H9 (cell line): ENCODE measurements at regions not wholly inside any gene's neighbourhood (a gene's known extent, or its start where the extent isn't known, plus 50 kb on each side); places are given as distances from the start of the nearest gene placed in this dataset.

ENCODE experiments used
- DNase-seq: peaks from one replicate; pipeline ENCODE4 v3.0.0-alpha.2; 2017
- H2AFZ ChIP-seq: one replicate; pipeline ENCODE4 v1.6.1; 2013; ENCODE audit warnings: mild to moderate bottlenecking, low read length, control low read depth, moderate library complexity
- H2AK5ac ChIP-seq: 2 replicates; pipeline ENCODE4 v1.6.1; 2013; ENCODE audit warnings: low read length, control low read depth, mixed read lengths; ENCODE audit not compliant: insufficient read length
- H2BK120ac ChIP-seq: one replicate; pipeline ENCODE4 v1.6.1; 2013; ENCODE audit warnings: low read depth, mild to moderate bottlenecking, low read length, control low read depth, inconsistent platforms; ENCODE audit not compliant: poor library complexity, severe bottlenecking
- H2BK12ac ChIP-seq: 2 replicates; pipeline ENCODE4 v1.6.1; 2013; ENCODE audit warnings: low read length, control low read depth, mixed read lengths, low read depth; ENCODE audit not compliant: insufficient read length
- H2BK15ac ChIP-seq: 2 replicates; pipeline ENCODE4 v1.6.1; 2013; ENCODE audit warnings: low read depth, low read length, control low read depth
- H2BK20ac ChIP-seq: one replicate; pipeline ENCODE4 v1.6.1; 2013; ENCODE audit warnings: low read depth, mild to moderate bottlenecking, low read length, control low read depth, inconsistent platforms; ENCODE audit not compliant: poor library complexity, severe bottlenecking
- H2BK5ac ChIP-seq: 2 replicates; pipeline ENCODE4 v1.6.1; 2013; ENCODE audit warnings: low read length, control low read depth, mixed read lengths; ENCODE audit not compliant: insufficient read length
- H3K14ac ChIP-seq: 2 replicates; pipeline ENCODE4 v1.6.1; 2013; ENCODE audit warnings: low read length, control low read depth; ENCODE audit not compliant: insufficient read depth
- H3K18ac ChIP-seq: 2 replicates; pipeline ENCODE4 v1.6.1; 2013; ENCODE audit warnings: low read depth, mild to moderate bottlenecking, mixed read lengths, low read length, control low read depth; ENCODE audit not compliant: insufficient read length
- H3K23ac ChIP-seq: 2 replicates; pipeline ENCODE4 v1.6.1; 2013; ENCODE audit warnings: low read length, control low read depth, mixed read lengths, low read depth; ENCODE audit not compliant: insufficient read length
- H3K23me2 ChIP-seq: 2 replicates; pipeline ENCODE4 v1.6.1; 2013; ENCODE audit warnings: low read depth, mild to moderate bottlenecking, mixed read lengths, low read length, control low read depth; ENCODE audit not compliant: insufficient read length, poor library complexity, severe bottlenecking
- H3K27ac ChIP-seq: 2 replicates; pipeline ENCODE4 v1.5.1; 2013; ENCODE audit warnings: low read length, control low read depth, mixed read lengths, low read depth; ENCODE audit not compliant: insufficient read length
- H3K27me3 ChIP-seq: 2 replicates; pipeline ENCODE4 v1.6.1; 2013; ENCODE audit warnings: low read length, control low read depth, inconsistent platforms; ENCODE audit not compliant: insufficient read depth
- H3K4ac ChIP-seq: 2 replicates; pipeline ENCODE4 v1.6.1; 2013; ENCODE audit warnings: low read depth, mild to moderate bottlenecking, control low read depth, inconsistent platforms, low read length, moderate library complexity
- H3K4me1 ChIP-seq: 2 replicates; pipeline ENCODE4 v1.6.1; 2013; ENCODE audit warnings: low read length, control low read depth, inconsistent platforms; ENCODE audit not compliant: insufficient read depth
- H3K4me2 ChIP-seq: 2 replicates; pipeline ENCODE4 v1.6.1; 2013; ENCODE audit warnings: low read length, control low read depth, mixed read lengths; ENCODE audit not compliant: insufficient read length, insufficient read depth
- H3K56ac ChIP-seq: 2 replicates; pipeline ENCODE4 v1.6.1; 2013; ENCODE audit warnings: low read depth, mild to moderate bottlenecking, mixed read lengths, low read length, control low read depth; ENCODE audit not compliant: insufficient read length
- H3K79me1 ChIP-seq: 2 replicates; pipeline ENCODE4 v1.6.1; 2013; ENCODE audit warnings: low read depth, mild to moderate bottlenecking, moderate library complexity, low read length, control low read depth, inconsistent platforms; ENCODE audit not compliant: insufficient read depth, poor library complexity, severe bottlenecking
- H3K79me2 ChIP-seq: 2 replicates; pipeline ENCODE4 v1.6.1; 2013; ENCODE audit warnings: low read length, control low read depth, inconsistent platforms; ENCODE audit not compliant: insufficient read depth
- H3K9ac ChIP-seq: 2 replicates; pipeline ENCODE4 v1.6.1; 2013; ENCODE audit warnings: low read length, control low read depth, mixed read lengths; ENCODE audit not compliant: insufficient read length; ENCODE audit errors: extremely low read depth
- H3K9me3 ChIP-seq: one replicate; pipeline ENCODE4 v1.6.1; 2013; ENCODE audit warnings: low read depth, low read length, inconsistent platforms; ENCODE audit not compliant: control insufficient read depth
- H3T11ph ChIP-seq: one replicate; pipeline ENCODE4 v1.6.1; 2013; ENCODE audit warnings: mild to moderate bottlenecking, low read length, control low read depth, inconsistent platforms
- H4K20me1 ChIP-seq: one replicate; pipeline ENCODE4 v1.6.1; 2013; ENCODE audit not compliant: control insufficient read depth, insufficient read length, insufficient read depth
- H4K5ac ChIP-seq: 2 replicates; pipeline ENCODE4 v1.6.1; 2013; ENCODE audit warnings: low read depth, mild to moderate bottlenecking, mixed read lengths, low read length, control low read depth; ENCODE audit not compliant: insufficient read length
- H4K8ac ChIP-seq: replicated peaks from 2 replicates; pipeline ENCODE4 v1.6.1; 2013; ENCODE audit warnings: low read length, control low read depth, mixed read lengths, low read depth; ENCODE audit not compliant: insufficient read length
- H4K91ac ChIP-seq: 2 replicates; pipeline ENCODE4 v1.6.1; 2013; ENCODE audit warnings: low read depth, mild to moderate bottlenecking, moderate library complexity, mixed read lengths, low read length, control low read depth; ENCODE audit not compliant: insufficient read length
- H3K27ac Mint-ChIP-seq, 3 experiments: 2 replicates in 2 of 3; 3 replicates in 1 of 3; pipeline ENCODE4 v1.8.0; 2020 to 2021; ENCODE audit warnings: mixed read lengths in 3 of 3, mild to moderate bottlenecking in 1 of 3, moderate library complexity in 1 of 3
- H3K27me3 Mint-ChIP-seq: 2 replicates; pipeline ENCODE4 v1.8.0; 2021; ENCODE audit warnings: low read depth, mild to moderate bottlenecking, moderate library complexity, mixed read lengths
- H3K36me3 Mint-ChIP-seq, 3 experiments: 2 replicates in 2 of 3; 3 replicates in 1 of 3; pipeline ENCODE4 v1.8.0; 2020 to 2021; ENCODE audit warnings: low read depth in 3 of 3, mixed read lengths in 3 of 3; ENCODE audit not compliant: insufficient read depth in 1 of 3
- H3K4me1 Mint-ChIP-seq, 2 experiments: 2 replicates each; pipeline ENCODE4 v1.8.0; 2020; ENCODE audit warnings: mixed read lengths in 2 of 2
- H3K4me3 Mint-ChIP-seq, 2 experiments: 2 replicates in 1 of 2; 3 replicates in 1 of 2; pipeline ENCODE4 v1.8.0; 2020 to 2021; ENCODE audit warnings: mild to moderate bottlenecking in 2 of 2, mixed read lengths in 2 of 2, moderate library complexity in 1 of 2
- H3K9me3 Mint-ChIP-seq, 2 experiments: 2 replicates in 1 of 2; 3 replicates in 1 of 2; pipeline ENCODE4 v1.8.0; 2020; ENCODE audit warnings: mild to moderate bottlenecking in 2 of 2, mixed read lengths in 2 of 2, moderate library complexity in 1 of 2
- WGBS: extraction: QIAGEN DNeasy Blood & Tissue Kit; methylation state at CpG from one replicate; pipeline ENCODE4 v1.1.7; 2013; ENCODE audit warnings: missing lambda C conversion rate, low lambda C conversion rate, mixed read lengths; ENCODE audit not compliant: insufficient read length; ENCODE audit errors: extremely low coverage; 5-methylcytosine and 5-hydroxymethylcytosine counted together
- TF ChIP-seq, protein P1 (sequence below): fragments of 200-600 bp; sonication (generic); conservative IDR thresholded peaks from 3 replicates; pipeline ENCODE4 v1.8.0; 2021; ENCODE audit warnings: antibody characterized with exemption, mild to moderate bottlenecking

DNA sequence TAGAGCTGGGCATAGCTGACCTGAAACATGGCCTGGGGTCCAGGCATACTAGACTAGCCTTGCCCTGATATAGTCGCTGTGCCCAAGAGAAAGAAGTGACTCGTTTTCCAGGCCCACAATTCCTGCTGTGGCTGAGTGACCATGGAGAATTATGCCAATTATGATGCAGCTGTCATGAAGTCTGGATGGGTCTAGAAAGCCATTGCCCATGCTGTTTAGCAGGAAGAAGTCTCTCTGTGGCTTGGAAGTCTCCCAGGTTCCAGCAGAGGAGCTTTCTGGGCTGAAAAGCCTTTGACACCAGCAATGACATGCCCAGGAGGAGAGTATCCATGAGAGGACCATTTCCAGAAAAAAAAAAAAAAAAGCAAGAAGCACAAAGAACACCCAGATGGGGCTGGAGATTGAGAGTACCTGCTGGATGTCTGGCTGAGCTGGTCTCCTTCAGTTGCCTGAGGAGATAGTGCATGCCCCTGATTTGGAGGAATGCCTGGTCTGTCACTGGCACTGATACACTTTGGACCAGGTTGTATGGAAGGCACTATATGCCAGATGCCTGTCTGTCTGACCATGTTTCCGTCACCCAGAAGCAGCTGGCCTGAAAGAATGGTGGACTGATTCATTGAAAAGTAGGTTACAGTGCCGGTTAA, 128.0 kb upstream of the EPB41L4A start:
- H3K4me2 ChIP-seq = no peak overlapping the region
- H3K27ac Mint-ChIP-seq = no peak overlapping the region

More for the DNA sequence above, 128.0 kb upstream of the EPB41L4A start:
- Histone ChIP-seq H3K79me2 (no peaks in the 10 kb centered on the region), H3K4me1 (no peaks in the 10 kb centered on the region), H2BK12ac (no peak overlapping the region), H4K5ac (no peak overlapping the region), H2BK5ac (no peak overlapping the region), H4K20me1 (no peaks in the 10 kb centered on the region), H2BK120ac (no peak overlapping the region), H2AK5ac (no peak overlapping the region), H3K56ac (no peak overlapping the region), H3K18ac (no peak overlapping the region), H4K91ac (no peak overlapping the region), H3K27me3 (no peaks in the 10 kb centered on the region), H3K27ac (no peak overlapping the region), H3K14ac (no peak overlapping the region), H3K79me1 (no peaks in the 10 kb centered on the region), H2BK15ac (no peak overlapping the region), H3K9me3 (no peaks in the 10 kb centered on the region), H3K23me2 (no peaks in the 10 kb centered on the region), H3T11ph (no peak overlapping the region), H4K8ac (no peak overlapping the region), H3K23ac (no peak overlapping the region), H2BK20ac (no peak overlapping the region), H3K9ac (no peak overlapping the region), H2AFZ (no peak overlapping the region), H3K4ac (no peak overlapping the region)
- Mint-ChIP-seq H3K4me3 (no peak overlapping the region), H3K36me3 (no peaks in the 10 kb centered on the region), H3K27me3 (no peaks in the 10 kb centered on the region), H3K9me3 (peaks cover 0 to 5% of the 10 kb centered on the region in 2 experiments; a peak in 1 of 5 replicates), H3K4me1 (no peaks in the 10 kb centered on the region)
- TF ChIP-seq, protein P1, sequence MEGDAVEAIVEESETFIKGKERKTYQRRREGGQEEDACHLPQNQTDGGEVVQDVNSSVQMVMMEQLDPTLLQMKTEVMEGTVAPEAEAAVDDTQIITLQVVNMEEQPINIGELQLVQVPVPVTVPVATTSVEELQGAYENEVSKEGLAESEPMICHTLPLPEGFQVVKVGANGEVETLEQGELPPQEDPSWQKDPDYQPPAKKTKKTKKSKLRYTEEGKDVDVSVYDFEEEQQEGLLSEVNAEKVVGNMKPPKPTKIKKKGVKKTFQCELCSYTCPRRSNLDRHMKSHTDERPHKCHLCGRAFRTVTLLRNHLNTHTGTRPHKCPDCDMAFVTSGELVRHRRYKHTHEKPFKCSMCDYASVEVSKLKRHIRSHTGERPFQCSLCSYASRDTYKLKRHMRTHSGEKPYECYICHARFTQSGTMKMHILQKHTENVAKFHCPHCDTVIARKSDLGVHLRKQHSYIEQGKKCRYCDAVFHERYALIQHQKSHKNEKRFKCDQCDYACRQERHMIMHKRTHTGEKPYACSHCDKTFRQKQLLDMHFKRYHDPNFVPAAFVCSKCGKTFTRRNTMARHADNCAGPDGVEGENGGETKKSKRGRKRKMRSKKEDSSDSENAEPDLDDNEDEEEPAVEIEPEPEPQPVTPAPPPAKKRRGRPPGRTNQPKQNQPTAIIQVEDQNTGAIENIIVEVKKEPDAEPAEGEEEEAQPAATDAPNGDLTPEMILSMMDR = no peak
- DNase-seq = no peak
- WGBS = no CpG with 5 or more reads among the region's 4 CpGs
